C4-2B (cell line): ENCODE measurements at regions not wholly inside any gene's neighbourhood (a gene's known extent, or its start where the extent isn't known, plus 50 kb on each side); places are given as distances from the start of the nearest gene placed in this dataset.

Experiments used
- ZFX ChIP-seq: fragments of 450-650 bp; IDR thresholded peaks from 2 replicates; pipeline ENCODE4 v1.6.1; 2017
- TF ChIP-seq, protein P1 (sequence below): fragments of 450-650 bp; conservative IDR thresholded peaks from 2 replicates; pipeline ENCODE4 v1.5.1; 2017; ENCODE audit warnings: mild to moderate bottlenecking

DNA sequence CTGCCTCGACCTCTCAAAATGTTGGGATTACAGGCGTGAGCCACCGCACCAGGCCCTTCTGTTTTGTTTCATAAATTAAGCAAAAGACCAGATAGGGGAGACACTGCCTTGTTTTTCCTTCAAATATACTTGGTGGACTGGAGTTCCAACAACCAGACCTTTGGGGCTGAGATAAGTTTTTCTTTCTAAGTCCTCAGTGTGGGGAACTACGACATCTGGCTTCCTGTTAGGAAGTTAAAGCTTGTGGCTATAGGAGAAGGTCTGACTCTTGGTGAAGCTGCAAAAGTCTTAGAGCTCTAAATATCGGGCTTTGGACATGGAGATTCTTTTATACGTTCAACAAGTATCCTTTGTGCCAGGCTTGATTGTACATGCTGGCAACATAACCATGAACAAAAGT is 64.1 kb upstream of the EED start:
- TF ChIP-seq, protein P1, sequence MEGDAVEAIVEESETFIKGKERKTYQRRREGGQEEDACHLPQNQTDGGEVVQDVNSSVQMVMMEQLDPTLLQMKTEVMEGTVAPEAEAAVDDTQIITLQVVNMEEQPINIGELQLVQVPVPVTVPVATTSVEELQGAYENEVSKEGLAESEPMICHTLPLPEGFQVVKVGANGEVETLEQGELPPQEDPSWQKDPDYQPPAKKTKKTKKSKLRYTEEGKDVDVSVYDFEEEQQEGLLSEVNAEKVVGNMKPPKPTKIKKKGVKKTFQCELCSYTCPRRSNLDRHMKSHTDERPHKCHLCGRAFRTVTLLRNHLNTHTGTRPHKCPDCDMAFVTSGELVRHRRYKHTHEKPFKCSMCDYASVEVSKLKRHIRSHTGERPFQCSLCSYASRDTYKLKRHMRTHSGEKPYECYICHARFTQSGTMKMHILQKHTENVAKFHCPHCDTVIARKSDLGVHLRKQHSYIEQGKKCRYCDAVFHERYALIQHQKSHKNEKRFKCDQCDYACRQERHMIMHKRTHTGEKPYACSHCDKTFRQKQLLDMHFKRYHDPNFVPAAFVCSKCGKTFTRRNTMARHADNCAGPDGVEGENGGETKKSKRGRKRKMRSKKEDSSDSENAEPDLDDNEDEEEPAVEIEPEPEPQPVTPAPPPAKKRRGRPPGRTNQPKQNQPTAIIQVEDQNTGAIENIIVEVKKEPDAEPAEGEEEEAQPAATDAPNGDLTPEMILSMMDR = no peak
- no peak for TF ChIP-seq ZFX
